H1 (cell line): ENCODE measurements at regions not wholly inside any gene's neighbourhood (a gene's known extent, or its start where the extent isn't known, plus 50 kb on each side); places are given as distances from the start of the nearest gene placed in this dataset.

Experiments
- CTCF ChIA-PET: fragments of 300-600 bp; sonication (Branson Sonifier 250); formaldehyde crosslinking; loops from one replicate; lab custom pipeline; 2021; ENCODE audit not compliant: partially characterized antibody; lab: Charles Lee
- POLR2A ChIA-PET: fragments of 300-600 bp; sonication (Branson Sonifier 250); formaldehyde crosslinking; loops from one replicate; lab custom pipeline; 2021; ENCODE audit warnings: inconsistent platforms; ENCODE audit not compliant: partially characterized antibody; lab: Charles Lee
- DNase-seq, 2 experiments: peaks; one replicate each; pipeline versions ENCODE4 v3.0.0 to v3.0.0-alpha.2; 2010 to 2022; ENCODE audit warnings: low spot score in 2 of 2, low read depth in 1 of 2, mixed read lengths in 1 of 2
- FAIRE-seq: peaks from 2 replicates; lab custom pipeline; 2011; peaks lifted over from hg19 to GRCh38; lab: Jason Lieb, UNC
- H2AFZ ChIP-seq: 2 replicates; pipeline ENCODE4 v1.8.1; 2012; ENCODE audit warnings: low read length, inconsistent platforms
- H2AK5ac ChIP-seq: 2 replicates; pipeline ENCODE4 v1.6.1; 2013; ENCODE audit warnings: low read depth, low read length
- H2BK120ac ChIP-seq: replicated peaks from 2 replicates; pipeline ENCODE3; 2013; ENCODE audit warnings: low read depth, low read length, inconsistent platforms
- H2BK12ac ChIP-seq: 2 replicates; pipeline ENCODE4 v1.6.1; 2013; ENCODE audit warnings: low read depth, low read length
- H2BK15ac ChIP-seq: 2 replicates; pipeline ENCODE4 v1.6.1; 2013; ENCODE audit warnings: low read length
- H2BK20ac ChIP-seq: 2 replicates; pipeline ENCODE4 v1.6.1; 2013; ENCODE audit warnings: low read length
- H2BK5ac ChIP-seq: 2 replicates; pipeline ENCODE4 v1.6.1; 2013; ENCODE audit warnings: low read depth, low read length
- H3K14ac ChIP-seq: 2 replicates; pipeline ENCODE4 v1.6.1; 2013; ENCODE audit warnings: inconsistent platforms; ENCODE audit not compliant: insufficient read length
- H3K18ac ChIP-seq: 2 replicates; pipeline ENCODE4 v1.6.1; 2013; ENCODE audit warnings: low read length; ENCODE audit errors: extremely low read depth
- H3K23ac ChIP-seq: 2 replicates; pipeline ENCODE4 v1.6.1; 2013; ENCODE audit warnings: inconsistent platforms; ENCODE audit not compliant: insufficient read length
- H3K23me2 ChIP-seq: 2 replicates; pipeline ENCODE4 v1.6.1; 2013; ENCODE audit warnings: low read depth, low read length
- H3K27ac ChIP-seq: 2 replicates; pipeline ENCODE4 v1.6.1; 2011; ENCODE audit warnings: low read depth, low read length, inconsistent platforms
- H3K27me3 ChIP-seq, 4 experiments: replicated peaks in 1 of 4; 1 replicate in 1 of 4; 2 replicates in 3 of 4; pipeline versions ENCODE4 v1.6.1 to v1.8.1; 2011 to 2013; ENCODE audit warnings: low read length in 3 of 4, mild to moderate bottlenecking in 3 of 4, inconsistent platforms in 2 of 4, mixed read lengths in 2 of 4, moderate library complexity in 1 of 4; ENCODE audit not compliant: control insufficient read depth in 3 of 4, insufficient read depth in 3 of 4; ENCODE audit errors: extremely low read depth in 1 of 4
- H3K36me3 ChIP-seq, 4 experiments: 2 replicates each; pipeline versions ENCODE4 v1.6.1 to v1.8.1; 2011 to 2013; ENCODE audit warnings: mild to moderate bottlenecking in 4 of 4, low read length in 3 of 4, moderate library complexity in 2 of 4, control low read depth in 1 of 4, inconsistent platforms in 1 of 4; ENCODE audit not compliant: insufficient read depth in 4 of 4, control insufficient read depth in 2 of 4
- H3K4ac ChIP-seq: replicated peaks from 2 replicates; pipeline ENCODE3; 2013; ENCODE audit warnings: low read length, low read depth, mixed read lengths, inconsistent platforms; ENCODE audit not compliant: insufficient read length
- H3K4me1 ChIP-seq, 4 experiments: replicated peaks in 1 of 4; 1 replicate in 1 of 4; 2 replicates in 3 of 4; pipeline versions ENCODE4 v1.6.1 to v1.8.1; 2011 to 2013; ENCODE audit warnings: low read length in 3 of 4, inconsistent platforms in 2 of 4, mixed read lengths in 1 of 4; ENCODE audit not compliant: insufficient read depth in 4 of 4, control insufficient read depth in 3 of 4
- H3K4me2 ChIP-seq, 2 experiments: 2 replicates each; pipeline versions ENCODE4 v1.6.1 to v1.8.1; 2011 to 2013; ENCODE audit warnings: low read depth in 2 of 2, low read length in 2 of 2, control low read depth in 1 of 2, inconsistent platforms in 1 of 2, mild to moderate bottlenecking in 1 of 2; ENCODE audit not compliant: insufficient read depth in 1 of 2
- H3K4me3 ChIP-seq, 4 experiments: fragments of 200-600, 300-600 bp in 1 of 4; sonication (generic), shearing (Covaris generic), sonication (Bioruptor Twin) in 1 of 4; 2 replicates each; pipeline versions ENCODE4 v1.5.1 to v1.8.1; 2011 to 2016; ENCODE audit warnings: low read length in 4 of 4, low read depth in 3 of 4, control low read depth in 2 of 4, inconsistent platforms in 2 of 4, mild to moderate bottlenecking in 2 of 4, mixed read lengths in 1 of 4, moderate library complexity in 1 of 4; ENCODE audit not compliant: insufficient read depth in 2 of 4; ENCODE audit errors: extremely low read depth in 1 of 4
- H3K56ac ChIP-seq: replicated peaks from 2 replicates; pipeline ENCODE3; 2013; ENCODE audit warnings: low read depth, mild to moderate bottlenecking, mixed read lengths, low read length, inconsistent platforms; ENCODE audit not compliant: insufficient read length
- H3K79me1 ChIP-seq: 2 replicates; pipeline ENCODE4 v1.6.1; 2013; ENCODE audit warnings: low read depth, low read length, control low read depth
- H3K79me2 ChIP-seq, 2 experiments: 2 replicates each; pipeline versions ENCODE4 v1.6.1 to v1.8.1; 2012 to 2013; ENCODE audit warnings: low read length in 2 of 2, mild to moderate bottlenecking in 2 of 2, inconsistent platforms in 1 of 2; ENCODE audit not compliant: insufficient read depth in 2 of 2, control insufficient read depth in 1 of 2
- H3K9ac ChIP-seq, 4 experiments: replicated peaks in 1 of 4; 1 replicate in 1 of 4; 2 replicates in 3 of 4; pipeline versions ENCODE4 v1.6.1 to v1.8.1; 2011 to 2013; ENCODE audit warnings: low read depth in 3 of 4, low read length in 3 of 4, control low read depth in 2 of 4, mild to moderate bottlenecking in 2 of 4, moderate library complexity in 2 of 4, inconsistent platforms in 1 of 4; ENCODE audit errors: extremely low read depth in 1 of 4
- H3K9me3 ChIP-seq, 2 experiments: 2 replicates each; pipeline versions ENCODE4 v1.6.1 to v1.8.1; 2012 to 2013; ENCODE audit warnings: mild to moderate bottlenecking in 2 of 2, moderate library complexity in 2 of 2, control low read depth in 1 of 2, inconsistent platforms in 1 of 2, low read depth in 1 of 2, low read length in 1 of 2, mixed read lengths in 1 of 2; ENCODE audit not compliant: insufficient read depth in 2 of 2
- H4K20me1 ChIP-seq, 2 experiments: replicated peaks in 1 of 2; 2 replicates each; pipeline versions ENCODE3 to v1.8.1; 2011 to 2013; ENCODE audit warnings: inconsistent platforms in 2 of 2, low read length in 2 of 2, mild to moderate bottlenecking in 1 of 2; ENCODE audit not compliant: insufficient read depth in 2 of 2, control insufficient read depth in 1 of 2
- H4K5ac ChIP-seq: 2 replicates; pipeline ENCODE4 v1.6.1; 2013; ENCODE audit warnings: low read length, low read depth, mixed read lengths, inconsistent platforms; ENCODE audit not compliant: insufficient read length
- H4K8ac ChIP-seq: 2 replicates; pipeline ENCODE4 v1.8.0; 2013; ENCODE audit warnings: mild to moderate bottlenecking, moderate library complexity, low read length, inconsistent platforms; ENCODE audit not compliant: insufficient read depth; ENCODE audit errors: extremely low read depth
- H4K91ac ChIP-seq: replicated peaks from 2 replicates; pipeline ENCODE3; 2013; ENCODE audit warnings: low read length, mixed read lengths, inconsistent platforms; ENCODE audit not compliant: insufficient read length
- BRCA1 ChIP-seq: IDR thresholded peaks from 2 replicates; pipeline ENCODE4 v1.6.1; 2012; ENCODE audit warnings: low read depth, low read length, improper control_type of control experiment
- CBX5 ChIP-seq: fragments of 300-800, 300-1000 bp; sonication (generic); IDR thresholded peaks from 2 replicates; pipeline ENCODE4 v1.7.1; 2016; ENCODE audit warnings: antibody characterized with exemption, low read length, low read depth
- CTBP2 ChIP-seq: IDR thresholded peaks from 2 replicates; pipeline ENCODE4 v1.7.0; 2011; ENCODE audit warnings: borderline replicate concordance, mild to moderate bottlenecking, moderate library complexity, mixed read lengths, low read length; ENCODE audit not compliant: insufficient read depth, insufficient read length
- EP300 ChIP-seq, 2 experiments: IDR thresholded peaks; 1 replicate in 1 of 2; 2 replicates in 1 of 2; pipeline ENCODE4 v1.6.1; 2011 to 2012; ENCODE audit warnings: low read depth in 2 of 2, low read length in 2 of 2, mild to moderate bottlenecking in 2 of 2, borderline replicate concordance in 1 of 2, inconsistent platforms in 1 of 2, moderate library complexity in 1 of 2
- EZH2 ChIP-seq: fragments of 200-600 bp; sonication (generic); IDR thresholded peaks from 2 replicates; pipeline ENCODE4 v1.7.1; 2012; ENCODE audit warnings: low read depth, mild to moderate bottlenecking, moderate library complexity, low read length, inconsistent platforms; ENCODE audit not compliant: severe bottlenecking
- JUN ChIP-seq: IDR thresholded peaks from 2 replicates; pipeline ENCODE4 v1.6.1; 2011; ENCODE audit warnings: low read depth, mild to moderate bottlenecking, improper control_type of control experiment, low read length
- NANOG ChIP-seq: IDR thresholded peaks from 2 replicates; pipeline ENCODE4 v1.6.1; 2011; ENCODE audit warnings: low read length, low read depth, mild to moderate bottlenecking, inconsistent platforms; ENCODE audit not compliant: insufficient read depth, poor library complexity, severe bottlenecking
- SAP30 ChIP-seq: fragments of 300-600 bp; sonication (generic); IDR thresholded peaks from 2 replicates; pipeline ENCODE4 v1.7.1; 2012; ENCODE audit warnings: low read length, moderate library complexity, mild to moderate bottlenecking, inconsistent platforms; ENCODE audit not compliant: insufficient read depth, insufficient replicate concordance
- TAF1 ChIP-seq: IDR thresholded peaks from 2 replicates; pipeline ENCODE4 v1.6.1; 2011; ENCODE audit warnings: mild to moderate bottlenecking, low read depth, low read length
- USF2 ChIP-seq: IDR thresholded peaks from 2 replicates; pipeline ENCODE4 v1.6.1; 2011; ENCODE audit warnings: low read length, improper control_type of control experiment
- WGBS, 2 experiments: shearing (Covaris generic) in 1 of 2; methylation state at CpG; one replicate each; pipeline versions ENCODE4 v1.1.6 to v1.1.7; 2013 to 2015; ENCODE audit warnings: low lambda C conversion rate in 2 of 2, mixed read lengths in 2 of 2, inconsistent platforms in 1 of 2, low coverage in 1 of 2, missing lambda C conversion rate in 1 of 2; ENCODE audit not compliant: insufficient replicate concordance in 2 of 2, insufficient coverage in 1 of 2, insufficient read length in 1 of 2; ENCODE audit errors: extremely low coverage in 1 of 2, missing lambda C conversion rate in 1 of 2; 5-methylcytosine and 5-hydroxymethylcytosine counted together
- TF ChIP-seq, protein P1 (sequence below): IDR thresholded peaks from 2 replicates; pipeline ENCODE4 v1.6.1; 2012; ENCODE audit warnings: inconsistent platforms
- TF ChIP-seq, protein P2 (sequence below): IDR thresholded peaks from 2 replicates; pipeline ENCODE4 v1.6.1; 2012; ENCODE audit warnings: inconsistent platforms

DNA sequence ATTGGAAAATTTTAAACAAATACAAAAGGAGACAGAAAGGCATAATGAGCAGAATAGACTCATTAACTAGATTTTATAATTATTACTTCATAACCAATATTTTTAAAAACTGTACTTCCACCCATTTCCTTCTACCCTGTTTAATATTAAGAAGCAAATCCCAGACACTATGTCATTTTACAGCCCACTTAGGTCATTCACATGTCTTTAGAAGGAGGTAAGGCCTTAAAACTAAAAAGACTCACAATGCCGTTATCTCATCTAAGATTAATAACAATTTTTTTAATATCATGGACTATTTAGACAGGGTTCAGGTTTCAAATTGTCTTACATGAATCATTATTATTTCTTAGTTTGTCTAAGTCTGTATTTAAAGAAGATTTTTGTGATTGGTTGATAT, 217.2 kb downstream of the NFKBIZ start:
- Histone ChIP-seq H2BK120ac (no peak overlapping the region), H3K4ac (no peak overlapping the region), H2BK12ac (no peak overlapping the region), H3K4me3 (no peak overlapping the region), H3K4me2 (no peak overlapping the region), H3K9ac (no peak overlapping the region), H4K5ac (no peak overlapping the region), H2AFZ (no peak overlapping the region), H3K4me1 (no peaks in the 10 kb centered on the region), H3K27ac (no peak overlapping the region), H3K18ac (no peak overlapping the region), H4K8ac (no peak overlapping the region), H2AK5ac (no peak overlapping the region), H2BK15ac (no peak overlapping the region), H2BK5ac (no peak overlapping the region), H3K23me2 (no peaks in the 10 kb centered on the region), H3K9me3 (no peaks in the 10 kb centered on the region; a peak in 1 of 4 replicates), H4K20me1 (no peaks in the 10 kb centered on the region), H4K91ac (no peak overlapping the region), H3K23ac (no peak overlapping the region), H3K56ac (no peak overlapping the region), H3K79me1 (no peaks in the 10 kb centered on the region), H3K14ac (no peak overlapping the region), H3K79me2 (no peaks in the 10 kb centered on the region), H3K36me3 (no peaks in the 10 kb centered on the region), H2BK20ac (no peak overlapping the region), H3K27me3 (no peaks in the 10 kb centered on the region)
- CTCF ChIA-PET, result no interaction called here
- DNase-seq, result no peak
- POLR2A ChIA-PET, result no interaction called here
- FAIRE-seq, result no peak
- WGBS, 2 experiments, result 91% methylated on average over 1 of the region's 1 CpG; no CpG with 5 or more reads in 1 of the 2 experiments
- TF ChIP-seq BRCA1, result no peak
- no peak for TF ChIP-seq JUN
- TF ChIP-seq USF2, result no peak
- no peak for TF ChIP-seq CTBP2
- no peak for TF ChIP-seq EZH2
- TF ChIP-seq, protein P1, sequence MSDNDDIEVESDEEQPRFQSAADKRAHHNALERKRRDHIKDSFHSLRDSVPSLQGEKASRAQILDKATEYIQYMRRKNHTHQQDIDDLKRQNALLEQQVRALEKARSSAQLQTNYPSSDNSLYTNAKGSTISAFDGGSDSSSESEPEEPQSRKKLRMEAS, result no peak
- no peak for TF ChIP-seq CBX5
- no peak for TF ChIP-seq NANOG
- TF ChIP-seq TAF1, result no peak
- TF ChIP-seq, protein P2, sequence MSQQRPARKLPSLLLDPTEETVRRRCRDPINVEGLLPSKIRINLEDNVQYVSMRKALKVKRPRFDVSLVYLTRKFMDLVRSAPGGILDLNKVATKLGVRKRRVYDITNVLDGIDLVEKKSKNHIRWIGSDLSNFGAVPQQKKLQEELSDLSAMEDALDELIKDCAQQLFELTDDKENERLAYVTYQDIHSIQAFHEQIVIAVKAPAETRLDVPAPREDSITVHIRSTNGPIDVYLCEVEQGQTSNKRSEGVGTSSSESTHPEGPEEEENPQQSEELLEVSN, result no peak
- no peak for TF ChIP-seq EP300 (IDR thresholded peaks at IDR 0.05; ENCODE audit: borderline replicate concordance in 1 of 2, low read depth in 2 of 2, low read length in 2 of 2)
- no peak for TF ChIP-seq SAP30
